Liver (tissue), 3 donors: ENCODE measurements at regions not wholly inside any gene's neighbourhood (a gene's known extent, or its start where the extent isn't known, plus 50 kb on each side); places are given as distances from the start of the nearest gene placed in this dataset.
"Not testable (repeated sequence)": the region's sequence is repeated elsewhere in the genome, so short reads cannot be mapped to it uniquely, and the experiment has no call there.

Experiments used
- EGR1 ChIP-seq, 2 donors: IDR thresholded peaks; 2 replicates each; pipeline ENCODE4 v1.6.1; 2016 to 2018; ENCODE audit warnings: antibody characterized with exemption in 2 of 2, low read depth in 2 of 2
- FOXA1 ChIP-seq: IDR thresholded peaks from 2 replicates; pipeline ENCODE4 v1.6.1; 2016; ENCODE audit warnings: antibody characterized with exemption
- JUND ChIP-seq, 2 donors: IDR thresholded peaks; 2 replicates each; pipeline ENCODE4 v1.6.1; 2016; ENCODE audit warnings: antibody characterized with exemption in 2 of 2
- NR2F2 ChIP-seq: IDR thresholded peaks from 2 replicates; pipeline ENCODE4 v1.6.1; 2016; ENCODE audit warnings: antibody characterized with exemption
- RAD21 ChIP-seq, 2 donors: IDR thresholded peaks; 2 replicates each; pipeline ENCODE4 v1.6.1; 2016; ENCODE audit warnings: antibody characterized with exemption in 2 of 2, mild to moderate bottlenecking in 2 of 2
- REST ChIP-seq: IDR thresholded peaks from 2 replicates; pipeline ENCODE4 v1.6.1; 2016; ENCODE audit warnings: antibody characterized with exemption, mild to moderate bottlenecking
- SP1 ChIP-seq: IDR thresholded peaks from 2 replicates; pipeline ENCODE4 v1.6.1; 2018; ENCODE audit warnings: antibody characterized with exemption, mild to moderate bottlenecking
- TAF1 ChIP-seq: conservative IDR thresholded peaks from 2 replicates; pipeline ENCODE4 v1.6.1; 2016; ENCODE audit warnings: antibody characterized with exemption, mild to moderate bottlenecking
- YY1 ChIP-seq: IDR thresholded peaks from 2 replicates; pipeline ENCODE4 v1.6.1; 2016; ENCODE audit warnings: antibody characterized with exemption, mild to moderate bottlenecking
- TF ChIP-seq, protein P1 (sequence below): fragments of 150-350 bp; IDR thresholded peaks from 2 replicates; pipeline ENCODE4 v1.5.1; 2017; ENCODE audit warnings: improper control_type of control experiment, low read depth, low read length; ENCODE audit not compliant: missing input control
- TF ChIP-seq, protein P2 (sequence below): IDR thresholded peaks from 2 replicates; pipeline ENCODE4 v1.6.1; 2016; ENCODE audit warnings: antibody characterized with exemption
- donor health status: healthy.
- donor health status: healthy.

DNA sequence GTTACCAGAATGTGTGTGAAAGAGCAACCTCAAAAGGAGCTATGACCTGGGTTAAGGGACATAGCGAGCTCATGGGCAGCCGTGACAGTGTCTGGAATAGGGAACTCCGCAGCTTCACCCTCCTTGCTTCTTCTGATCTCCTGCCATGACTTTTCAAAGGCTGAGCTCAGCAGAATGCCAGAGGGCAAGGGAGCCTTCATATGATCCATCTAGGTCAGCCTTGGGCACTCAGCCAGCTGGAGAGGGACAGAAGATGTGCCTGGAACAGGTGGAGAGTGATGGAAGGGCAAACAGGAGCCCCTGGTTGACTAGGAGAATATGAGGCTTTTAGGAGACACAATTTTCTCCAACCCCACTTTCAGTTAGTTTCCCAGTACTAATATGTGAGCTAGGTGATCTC lies 352.8 kb upstream of the FRG2C start:
- TF ChIP-seq EGR1 (IDR thresholded peaks at IDR 0.05; ENCODE audit: low read depth in 2 of 2); JUND (IDR thresholded peaks at IDR 0.05); YY1; NR2F2; TAF1; REST; RAD21 (IDR thresholded peaks at IDR 0.05); SP1; FOXA1: not testable (repeated sequence)
- TF ChIP-seq, protein P1, sequence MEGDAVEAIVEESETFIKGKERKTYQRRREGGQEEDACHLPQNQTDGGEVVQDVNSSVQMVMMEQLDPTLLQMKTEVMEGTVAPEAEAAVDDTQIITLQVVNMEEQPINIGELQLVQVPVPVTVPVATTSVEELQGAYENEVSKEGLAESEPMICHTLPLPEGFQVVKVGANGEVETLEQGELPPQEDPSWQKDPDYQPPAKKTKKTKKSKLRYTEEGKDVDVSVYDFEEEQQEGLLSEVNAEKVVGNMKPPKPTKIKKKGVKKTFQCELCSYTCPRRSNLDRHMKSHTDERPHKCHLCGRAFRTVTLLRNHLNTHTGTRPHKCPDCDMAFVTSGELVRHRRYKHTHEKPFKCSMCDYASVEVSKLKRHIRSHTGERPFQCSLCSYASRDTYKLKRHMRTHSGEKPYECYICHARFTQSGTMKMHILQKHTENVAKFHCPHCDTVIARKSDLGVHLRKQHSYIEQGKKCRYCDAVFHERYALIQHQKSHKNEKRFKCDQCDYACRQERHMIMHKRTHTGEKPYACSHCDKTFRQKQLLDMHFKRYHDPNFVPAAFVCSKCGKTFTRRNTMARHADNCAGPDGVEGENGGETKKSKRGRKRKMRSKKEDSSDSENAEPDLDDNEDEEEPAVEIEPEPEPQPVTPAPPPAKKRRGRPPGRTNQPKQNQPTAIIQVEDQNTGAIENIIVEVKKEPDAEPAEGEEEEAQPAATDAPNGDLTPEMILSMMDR = not testable (repeated sequence)
- TF ChIP-seq, protein P2, sequence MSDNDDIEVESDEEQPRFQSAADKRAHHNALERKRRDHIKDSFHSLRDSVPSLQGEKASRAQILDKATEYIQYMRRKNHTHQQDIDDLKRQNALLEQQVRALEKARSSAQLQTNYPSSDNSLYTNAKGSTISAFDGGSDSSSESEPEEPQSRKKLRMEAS = not testable (repeated sequence)
